ENCODE measurements at regions not wholly inside any gene's neighbourhood (a gene's known extent, or its start where the extent isn't known, plus 50 kb on each side); places are given as distances from the start of the nearest gene placed in this dataset.

- TF ChIP-seq CTCF (IDR thresholded peaks at IDR 0.05) (no peak), EP300 (IDR thresholded peaks at IDR 0.05) (no peak), MYC (IDR thresholded peaks at IDR 0.05; ENCODE audit: borderline replicate concordance, low read length) (no peak), POLR2A (IDR thresholded peaks at IDR 0.05; ENCODE audit: low read length) (no peak), ZSCAN20 (CRISPR knock-in tag; IDR thresholded peaks at IDR 0.05) (no peak), CHD2 (IDR thresholded peaks at IDR 0.05; ENCODE audit: low read length, partially characterized antibody) (no peak), TP53 (CRISPR knock-in tag; IDR thresholded peaks at IDR 0.05) (no peak), RAD21 (conservative IDR thresholded peaks at IDR 0.05 in 1 of 2, IDR thresholded peaks at IDR 0.05 in 1 of 2) (no peak), ESRRA (IDR thresholded peaks at IDR 0.05; ENCODE audit: borderline replicate concordance, low read length) (no peak), MAX (IDR thresholded peaks at IDR 0.05) (no peak), REST (IDR thresholded peaks at IDR 0.05) (no peak), NR3C1 (IDR thresholded peaks at IDR 0.05) (no peak), EHMT2 (IDR thresholded peaks at IDR 0.05; ENCODE audit: low read depth) (no peak)
These were observed 568.0 kb upstream of the MARCKS start for GRCh38 chr6:113289166-113289565.

Data from A549 (cell line).